B cell (primary cell): ENCODE measurements at regions not wholly inside any gene's neighbourhood (a gene's known extent, or its start where the extent isn't known, plus 50 kb on each side); places are given as distances from the start of the nearest gene placed in this dataset.

Source experiments
- ATAC-seq: fragments of 200-7000 bp; cut with Tn5 transposase; one replicate; pipeline ENCODE4 v1.10.0; 2021; ENCODE audit warnings: low read depth, mild to moderate bottlenecking, moderate number of reproducible peaks, moderate library complexity
- CTCF ChIA-PET: fragments of 350-600 bp; sonication (Branson Sonifier 250); formaldehyde crosslinking; loops from one replicate; lab custom pipeline; 2021; ENCODE audit warnings: antibody characterized with exemption, inconsistent platforms; lab: Charles Lee
- POLR2A ChIA-PET: fragments of 350-600 bp; sonication (Branson Sonifier 250); formaldehyde crosslinking; loops from one replicate; lab custom pipeline; 2021; ENCODE audit warnings: antibody characterized with exemption; lab: Charles Lee
- DNase-seq: peaks from one replicate; pipeline ENCODE4 v3.0.0; 2013
- H2AFZ ChIP-seq: 2 replicates; pipeline ENCODE4 v1.6.1; 2012; ENCODE audit warnings: mild to moderate bottlenecking, low read depth, low read length; ENCODE audit not compliant: insufficient read depth, poor library complexity, severe bottlenecking
- H3K27ac ChIP-seq, 2 donors: 1 replicate in 1 of 2; 2 replicates in 1 of 2; pipeline ENCODE4 v1.5.1; 2012 to 2013; ENCODE audit warnings: low read length in 2 of 2, mild to moderate bottlenecking in 2 of 2, moderate library complexity in 1 of 2
- H3K27me3 ChIP-seq, 4 experiments: fragments of 200-600 bp in 1 of 4; sonication (generic) in 1 of 4; replicated peaks in 1 of 4; 1 replicate in 2 of 4; 2 replicates in 2 of 4; pipeline versions ENCODE4 v1.6.1 to v1.7.0; 2013 to 2016; ENCODE audit warnings: low read length in 3 of 4, mild to moderate bottlenecking in 2 of 4, mixed read lengths in 1 of 4, moderate library complexity in 1 of 4; ENCODE audit not compliant: insufficient read depth in 4 of 4, control insufficient read depth in 3 of 4; ENCODE audit errors: control extremely low read depth in 1 of 4
- H3K36me3 ChIP-seq, 2 experiments: replicated peaks in 1 of 2; 1 replicate in 1 of 2; 2 replicates in 1 of 2; pipeline versions ENCODE4 v1.6.1 to v1.7.1; 2013; ENCODE audit warnings: low read length in 1 of 2; ENCODE audit not compliant: insufficient read depth in 2 of 2, control insufficient read depth in 1 of 2; ENCODE audit errors: control extremely low read depth in 1 of 2, extremely low read depth in 1 of 2
- H3K4me1 ChIP-seq, 2 donors: fragments of 200-600 bp in 1 of 2; sonication (generic) in 1 of 2; 1 replicate in 1 of 2; 2 replicates in 1 of 2; pipeline versions ENCODE4 v1.5.1 to v1.6.1; 2013 to 2017; ENCODE audit warnings: low read length in 2 of 2; ENCODE audit not compliant: control insufficient read depth in 2 of 2, insufficient read depth in 2 of 2
- H3K4me2 ChIP-seq: replicated peaks from 2 replicates; pipeline ENCODE3; 2012; ENCODE audit warnings: mild to moderate bottlenecking, low read depth, low read length; ENCODE audit not compliant: poor library complexity, severe bottlenecking
- H3K4me3 ChIP-seq, 5 experiments: fragments of 200-600 bp in 1 of 5; sonication (generic) in 1 of 5; 1 replicate in 3 of 5; 2 replicates in 2 of 5; pipeline versions ENCODE4 v1.5.1 to v1.7.0; 2011 to 2016; ENCODE audit warnings: low read length in 4 of 5, mild to moderate bottlenecking in 4 of 5, low read depth in 2 of 5, control low read depth in 1 of 5, moderate library complexity in 1 of 5; ENCODE audit not compliant: insufficient read depth in 1 of 5; ENCODE audit errors: control extremely low read depth in 1 of 5, extremely low read depth in 1 of 5
- H3K79me2 ChIP-seq: fragments of 200-600 bp; sonication (generic); one replicate; pipeline ENCODE4 v1.6.0; 2016; ENCODE audit warnings: low read length; ENCODE audit not compliant: control insufficient read depth, insufficient read depth
- H3K9ac ChIP-seq: fragments of 200-600 bp; sonication (generic); 2 replicates; pipeline ENCODE4 v1.6.1; 2017; ENCODE audit warnings: mild to moderate bottlenecking, low read length, moderate library complexity
- H3K9me3 ChIP-seq, 3 donors: one replicate each; pipeline versions ENCODE4 v1.6.1 to v1.7.1; 2013; ENCODE audit warnings: low read length in 2 of 3; ENCODE audit not compliant: control insufficient read depth in 2 of 3, insufficient read depth in 1 of 3; ENCODE audit errors: control extremely low read depth in 1 of 3
- H4K20me1 ChIP-seq: 2 replicates; pipeline ENCODE4 v1.6.0; 2012; ENCODE audit warnings: mild to moderate bottlenecking, low read length; ENCODE audit not compliant: insufficient read depth, control insufficient read depth, poor library complexity, severe bottlenecking
- H3K27ac Mint-ChIP-seq: one replicate; pipeline ENCODE4 v1.8.0; 2021; ENCODE audit warnings: mixed read lengths
- H3K27me3 Mint-ChIP-seq: one replicate; pipeline ENCODE4 v1.8.0; 2021; ENCODE audit warnings: mixed read lengths
- H3K4me1 Mint-ChIP-seq: one replicate; pipeline ENCODE4 v1.8.0; 2021; ENCODE audit warnings: mixed read lengths
- H3K4me3 Mint-ChIP-seq: one replicate; pipeline ENCODE4 v1.8.0; 2021; ENCODE audit warnings: mixed read lengths
- H3K9me3 Mint-ChIP-seq: one replicate; pipeline ENCODE4 v1.8.0; 2022; ENCODE audit warnings: mixed read lengths; ENCODE audit not compliant: insufficient read depth
- CTCF ChIP-seq: fragments of 200-600 bp; IDR thresholded peaks from one replicate; pipeline ENCODE4 v1.8.0; 2022; ENCODE audit warnings: antibody characterized with exemption, mild to moderate bottlenecking
- EZH2 ChIP-seq: IDR thresholded peaks from 2 replicates; pipeline ENCODE4 v1.6.1; 2012; ENCODE audit warnings: borderline replicate concordance, low read depth, mild to moderate bottlenecking, moderate library complexity, low read length; ENCODE audit not compliant: insufficient read depth, poor library complexity, severe bottlenecking
- WGBS: methylation state at CpG from one replicate; pipeline ENCODE4 v1.1.5; 2013; ENCODE audit warnings: missing lambda C conversion rate; ENCODE audit not compliant: insufficient coverage; 5-methylcytosine and 5-hydroxymethylcytosine counted together
- intact Hi-C: fragments of 100-400 bp; cut with micrococcal nuclease; formaldehyde crosslinking; loops from one replicate; pipeline ENCODE4 v1.10.0; 2022

- ChIA-PET POLR2A (no interaction called here), CTCF (no interaction called here)
- no peaks in the 10 kb centered on the region for H4K20me1 ChIP-seq
- H2AFZ ChIP-seq: no peak overlapping the region
- no peaks in the 10 kb centered on the region for H3K4me1 Mint-ChIP-seq
- H3K4me3 Mint-ChIP-seq: no peak overlapping the region
- H3K4me2 ChIP-seq: no peak overlapping the region
- intact Hi-C loops: no loop called here
- no peaks in the 10 kb centered on the region for H3K79me2 ChIP-seq
- no peak for TF ChIP-seq EZH2
- no peak for TF ChIP-seq CTCF
- no peak overlapping the region for H3K4me3 ChIP-seq
- ATAC-seq (no peak), DNase-seq (no peak)
- no peaks in the 10 kb centered on the region for H3K4me1 ChIP-seq
- H3K9me3 Mint-ChIP-seq: no peaks in the 10 kb centered on the region
- WGBS: no CpG with 5 or more reads among the region's 1 CpG
- no peak overlapping the region for H3K27ac ChIP-seq
- no peaks in the 10 kb centered on the region for H3K27me3 ChIP-seq
- H3K9me3 ChIP-seq: no peaks in the 10 kb centered on the region
- H3K27ac Mint-ChIP-seq: no peak overlapping the region
- H3K36me3 ChIP-seq: no peaks in the 10 kb centered on the region
- no peaks in the 10 kb centered on the region for H3K27me3 Mint-ChIP-seq
- no peak overlapping the region for H3K9ac ChIP-seq
Observed at GRCh38 chr7:153065051-153065450, 305.5 kb downstream of the ACTR3B start.

- POLR2A ChIA-PET: no interaction called here
- intact Hi-C loops: no loop called here
- 97% methylated on average over 3 of the region's 5 CpGs for WGBS
Observed at GRCh38 chr7:153066711-153067110, 307.2 kb downstream of the ACTR3B start.

More at GRCh38 chr7:153066711-153067110, 307.2 kb downstream of the ACTR3B start:
- Mint-ChIP-seq H3K4me3 (no peak overlapping the region), H3K27ac (no peak overlapping the region), H3K4me1 (no peaks in the 10 kb centered on the region), H3K9me3 (no peaks in the 10 kb centered on the region), H3K27me3 (no peaks in the 10 kb centered on the region)
- ATAC-seq: no peak
- Histone ChIP-seq H3K36me3 (no peaks in the 10 kb centered on the region), H3K4me2 (no peak overlapping the region), H3K4me1 (no peaks in the 10 kb centered on the region), H3K79me2 (no peaks in the 10 kb centered on the region), H3K4me3 (no peak overlapping the region), H3K27me3 (no peaks in the 10 kb centered on the region), H3K9ac (no peak overlapping the region), H4K20me1 (no peaks in the 10 kb centered on the region), H3K27ac (no peak overlapping the region), H2AFZ (no peak overlapping the region), H3K9me3 (no peaks in the 10 kb centered on the region)
- CTCF ChIA-PET: no interaction called here
- no peak for TF ChIP-seq EZH2
- TF ChIP-seq CTCF: no peak
- DNase-seq: no peak
